ENCODE measurements at regions not wholly inside any gene's neighbourhood (a gene's known extent, or its start where the extent isn't known, plus 50 kb on each side); places are given as distances from the start of the nearest gene placed in this dataset.
A peak's percentile ranks its signal among the peaks of the same experiment; 100 is the strongest.

DNA sequence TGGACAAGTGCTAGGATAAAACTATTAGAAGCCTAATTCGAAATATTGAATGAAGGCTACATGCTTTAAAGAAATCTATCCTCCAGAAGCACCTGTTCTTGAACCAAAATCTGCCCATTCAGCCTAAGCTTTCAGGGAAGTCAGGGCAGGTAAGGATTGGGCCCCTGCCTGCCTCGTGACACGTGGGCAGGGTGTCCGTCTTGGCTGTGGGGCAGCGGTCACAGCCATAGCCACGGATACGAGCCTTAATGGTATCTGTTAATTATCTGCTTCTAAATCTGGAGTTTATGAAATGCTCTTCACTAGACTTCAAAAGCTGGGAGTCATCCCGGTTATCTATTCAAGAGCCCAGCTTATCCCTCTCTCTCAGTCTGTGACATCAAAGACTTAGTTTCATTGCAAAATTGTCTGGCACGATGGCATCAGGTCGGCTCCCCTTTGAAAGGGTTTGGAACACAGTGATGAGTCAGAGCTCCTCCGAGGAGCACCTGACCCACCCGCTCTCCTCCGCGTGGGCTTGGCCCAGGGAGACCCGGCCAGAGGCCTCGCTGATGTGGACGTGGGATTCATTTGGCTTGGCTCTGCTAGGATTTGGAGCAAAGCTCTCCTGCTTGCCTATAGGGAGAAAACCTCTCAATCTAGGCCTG lies 135.9 kb downstream of the MACROH2A1 start (continued):
- TF ChIP-seq, protein P1, sequence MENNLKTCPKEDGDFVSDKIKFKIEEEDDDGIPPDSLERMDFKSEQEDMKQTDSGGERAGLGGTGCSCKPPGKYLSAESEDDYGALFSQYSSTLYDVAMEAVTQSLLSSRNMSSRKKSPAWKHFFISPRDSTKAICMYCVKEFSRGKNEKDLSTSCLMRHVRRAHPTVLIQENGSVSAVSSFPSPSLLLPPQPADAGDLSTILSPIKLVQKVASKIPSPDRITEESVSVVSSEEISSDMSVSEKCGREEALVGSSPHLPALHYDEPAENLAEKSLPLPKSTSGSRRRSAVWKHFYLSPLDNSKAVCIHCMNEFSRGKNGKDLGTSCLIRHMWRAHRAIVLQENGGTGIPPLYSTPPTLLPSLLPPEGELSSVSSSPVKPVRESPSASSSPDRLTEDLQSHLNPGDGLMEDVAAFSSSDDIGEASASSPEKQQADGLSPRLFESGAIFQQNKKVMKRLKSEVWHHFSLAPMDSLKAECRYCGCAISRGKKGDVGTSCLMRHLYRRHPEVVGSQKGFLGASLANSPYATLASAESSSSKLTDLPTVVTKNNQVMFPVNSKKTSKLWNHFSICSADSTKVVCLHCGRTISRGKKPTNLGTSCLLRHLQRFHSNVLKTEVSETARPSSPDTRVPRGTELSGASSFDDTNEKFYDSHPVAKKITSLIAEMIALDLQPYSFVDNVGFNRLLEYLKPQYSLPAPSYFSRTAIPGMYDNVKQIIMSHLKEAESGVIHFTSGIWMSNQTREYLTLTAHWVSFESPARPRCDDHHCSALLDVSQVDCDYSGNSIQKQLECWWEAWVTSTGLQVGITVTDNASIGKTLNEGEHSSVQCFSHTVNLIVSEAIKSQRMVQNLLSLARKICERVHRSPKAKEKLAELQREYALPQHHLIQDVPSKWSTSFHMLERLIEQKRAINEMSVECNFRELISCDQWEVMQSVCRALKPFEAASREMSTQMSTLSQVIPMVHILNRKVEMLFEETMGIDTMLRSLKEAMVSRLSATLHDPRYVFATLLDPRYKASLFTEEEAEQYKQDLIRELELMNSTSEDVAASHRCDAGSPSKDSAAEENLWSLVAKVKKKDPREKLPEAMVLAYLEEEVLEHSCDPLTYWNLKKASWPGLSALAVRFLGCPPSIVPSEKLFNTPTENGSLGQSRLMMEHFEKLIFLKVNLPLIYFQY (CRISPR knock-in tag; IDR thresholded peaks at IDR 0.05; ENCODE audit: borderline replicate concordance): peak; percentile 69; the same call in 1 of the 2 replicates
- no peak for TF ChIP-seq ZBTB42 (CRISPR knock-in tag; IDR thresholded peaks at IDR 0.05)
- TF ChIP-seq ZSCAN29 (CRISPR knock-in tag; conservative IDR thresholded peaks at IDR 0.05): no peak
- TF ChIP-seq, protein P2, sequence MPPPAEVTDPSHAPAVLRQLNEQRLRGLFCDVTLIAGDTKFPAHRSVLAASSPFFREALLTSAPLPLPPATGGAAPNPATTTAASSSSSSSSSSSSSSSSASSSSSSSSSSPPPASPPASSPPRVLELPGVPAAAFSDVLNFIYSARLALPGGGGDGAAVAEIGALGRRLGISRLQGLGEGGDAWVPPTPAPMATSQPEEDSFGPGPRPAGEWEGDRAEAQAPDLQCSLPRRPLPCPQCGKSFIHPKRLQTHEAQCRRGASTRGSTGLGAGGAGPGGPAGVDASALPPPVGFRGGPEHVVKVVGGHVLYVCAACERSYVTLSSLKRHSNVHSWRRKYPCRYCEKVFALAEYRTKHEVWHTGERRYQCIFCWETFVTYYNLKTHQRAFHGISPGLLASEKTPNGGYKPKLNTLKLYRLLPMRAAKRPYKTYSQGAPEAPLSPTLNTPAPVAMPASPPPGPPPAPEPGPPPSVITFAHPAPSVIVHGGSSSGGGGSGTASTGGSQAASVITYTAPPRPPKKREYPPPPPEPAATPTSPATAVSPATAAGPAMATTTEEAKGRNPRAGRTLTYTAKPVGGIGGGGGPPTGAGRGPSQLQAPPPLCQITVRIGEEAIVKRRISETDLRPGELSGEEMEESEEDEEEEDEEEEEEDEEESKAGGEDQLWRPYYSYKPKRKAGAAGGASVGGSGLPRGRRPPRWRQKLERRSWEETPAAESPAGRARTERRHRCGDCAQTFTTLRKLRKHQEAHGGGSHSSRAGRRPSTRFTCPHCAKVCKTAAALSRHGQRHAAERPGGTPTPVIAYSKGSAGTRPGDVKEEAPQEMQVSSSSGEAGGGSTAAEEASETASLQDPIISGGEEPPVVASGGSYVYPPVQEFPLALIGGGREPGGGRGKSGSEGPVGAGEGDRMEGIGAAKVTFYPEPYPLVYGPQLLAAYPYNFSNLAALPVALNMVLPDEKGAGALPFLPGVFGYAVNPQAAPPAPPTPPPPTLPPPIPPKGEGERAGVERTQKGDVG (CRISPR knock-in tag; IDR thresholded peaks at IDR 0.05; ENCODE audit: borderline replicate concordance): no peak
- TF ChIP-seq RCOR2 (CRISPR knock-in tag; IDR thresholded peaks at IDR 0.05): 0 out of 2 replicates have a peak, but pooled peaks have one; percentile 43
- no peak for TF ChIP-seq ZSCAN25 (CRISPR knock-in tag; IDR thresholded peaks at IDR 0.05)
- TF ChIP-seq CENPT (CRISPR knock-in tag; IDR thresholded peaks at IDR 0.05; ENCODE audit: low read depth): no peak
- TF ChIP-seq, protein P3, sequence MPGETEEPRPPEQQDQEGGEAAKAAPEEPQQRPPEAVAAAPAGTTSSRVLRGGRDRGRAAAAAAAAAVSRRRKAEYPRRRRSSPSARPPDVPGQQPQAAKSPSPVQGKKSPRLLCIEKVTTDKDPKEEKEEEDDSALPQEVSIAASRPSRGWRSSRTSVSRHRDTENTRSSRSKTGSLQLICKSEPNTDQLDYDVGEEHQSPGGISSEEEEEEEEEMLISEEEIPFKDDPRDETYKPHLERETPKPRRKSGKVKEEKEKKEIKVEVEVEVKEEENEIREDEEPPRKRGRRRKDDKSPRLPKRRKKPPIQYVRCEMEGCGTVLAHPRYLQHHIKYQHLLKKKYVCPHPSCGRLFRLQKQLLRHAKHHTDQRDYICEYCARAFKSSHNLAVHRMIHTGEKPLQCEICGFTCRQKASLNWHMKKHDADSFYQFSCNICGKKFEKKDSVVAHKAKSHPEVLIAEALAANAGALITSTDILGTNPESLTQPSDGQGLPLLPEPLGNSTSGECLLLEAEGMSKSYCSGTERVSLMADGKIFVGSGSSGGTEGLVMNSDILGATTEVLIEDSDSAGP (CRISPR knock-in tag; IDR thresholded peaks at IDR 0.05; ENCODE audit: borderline replicate concordance): peak; percentile 33; the same call in 1 of the 2 replicates
- TF ChIP-seq, protein P4, sequence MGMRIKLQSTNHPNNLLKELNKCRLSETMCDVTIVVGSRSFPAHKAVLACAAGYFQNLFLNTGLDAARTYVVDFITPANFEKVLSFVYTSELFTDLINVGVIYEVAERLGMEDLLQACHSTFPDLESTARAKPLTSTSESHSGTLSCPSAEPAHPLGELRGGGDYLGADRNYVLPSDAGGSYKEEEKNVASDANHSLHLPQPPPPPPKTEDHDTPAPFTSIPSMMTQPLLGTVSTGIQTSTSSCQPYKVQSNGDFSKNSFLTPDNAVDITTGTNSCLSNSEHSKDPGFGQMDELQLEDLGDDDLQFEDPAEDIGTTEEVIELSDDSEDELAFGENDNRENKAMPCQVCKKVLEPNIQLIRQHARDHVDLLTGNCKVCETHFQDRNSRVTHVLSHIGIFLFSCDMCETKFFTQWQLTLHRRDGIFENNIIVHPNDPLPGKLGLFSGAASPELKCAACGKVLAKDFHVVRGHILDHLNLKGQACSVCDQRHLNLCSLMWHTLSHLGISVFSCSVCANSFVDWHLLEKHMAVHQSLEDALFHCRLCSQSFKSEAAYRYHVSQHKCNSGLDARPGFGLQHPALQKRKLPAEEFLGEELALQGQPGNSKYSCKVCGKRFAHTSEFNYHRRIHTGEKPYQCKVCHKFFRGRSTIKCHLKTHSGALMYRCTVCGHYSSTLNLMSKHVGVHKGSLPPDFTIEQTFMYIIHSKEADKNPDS (CRISPR knock-in tag; IDR thresholded peaks at IDR 0.05): no peak
- no peak for TF ChIP-seq ZKSCAN1 (IDR thresholded peaks at IDR 0.05; ENCODE audit: low read length)
- TF ChIP-seq POLR2AphosphoS2 (IDR thresholded peaks at IDR 0.05; ENCODE audit: low read depth, low read length): no peak
- no peak for TF ChIP-seq ZNF766 (CRISPR knock-in tag; IDR thresholded peaks at IDR 0.05; ENCODE audit: borderline replicate concordance)
- TF ChIP-seq, protein P5, sequence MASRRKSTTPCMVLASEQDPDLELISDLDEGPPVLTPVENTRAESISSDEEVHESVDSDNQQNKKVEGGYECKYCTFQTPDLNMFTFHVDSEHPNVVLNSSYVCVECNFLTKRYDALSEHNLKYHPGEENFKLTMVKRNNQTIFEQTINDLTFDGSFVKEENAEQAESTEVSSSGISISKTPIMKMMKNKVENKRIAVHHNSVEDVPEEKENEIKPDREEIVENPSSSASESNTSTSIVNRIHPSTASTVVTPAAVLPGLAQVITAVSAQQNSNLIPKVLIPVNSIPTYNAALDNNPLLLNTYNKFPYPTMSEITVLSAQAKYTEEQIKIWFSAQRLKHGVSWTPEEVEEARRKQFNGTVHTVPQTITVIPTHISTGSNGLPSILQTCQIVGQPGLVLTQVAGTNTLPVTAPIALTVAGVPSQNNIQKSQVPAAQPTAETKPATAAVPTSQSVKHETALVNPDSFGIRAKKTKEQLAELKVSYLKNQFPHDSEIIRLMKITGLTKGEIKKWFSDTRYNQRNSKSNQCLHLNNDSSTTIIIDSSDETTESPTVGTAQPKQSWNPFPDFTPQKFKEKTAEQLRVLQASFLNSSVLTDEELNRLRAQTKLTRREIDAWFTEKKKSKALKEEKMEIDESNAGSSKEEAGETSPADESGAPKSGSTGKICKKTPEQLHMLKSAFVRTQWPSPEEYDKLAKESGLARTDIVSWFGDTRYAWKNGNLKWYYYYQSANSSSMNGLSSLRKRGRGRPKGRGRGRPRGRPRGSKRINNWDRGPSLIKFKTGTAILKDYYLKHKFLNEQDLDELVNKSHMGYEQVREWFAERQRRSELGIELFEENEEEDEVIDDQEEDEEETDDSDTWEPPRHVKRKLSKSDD (CRISPR knock-in tag; IDR thresholded peaks at IDR 0.05; ENCODE audit: low read depth): no peak

All from HepG2 (cell line).